Left cardiac atrium (tissue), 4 donors: ENCODE measurements at regions not wholly inside any gene's neighbourhood (a gene's known extent, or its start where the extent isn't known, plus 50 kb on each side); places are given as distances from the start of the nearest gene placed in this dataset.

ENCODE experiments used
- ATAC-seq, 2 donors: fragments of 200-7000 bp; cut with Tn5 transposase; one replicate each; pipeline ENCODE4 v1.9.1; 2020; ENCODE audit warnings: mild to moderate bottlenecking in 2 of 2, moderate library complexity in 2 of 2
- DNase-seq: peaks from one replicate; pipeline ENCODE4 v3.0.0-alpha.2; 2020
- intact Hi-C, 2 donors: fragments of 100-400 bp; cut with DNase I; formaldehyde crosslinking; loops; one replicate each; pipeline versions ENCODE4 v1.14.1 to v1.15.1; 2022 to 2023
- donor health status: DM: no; HTN: yes; CAD: no.
- donor health status: DM: no; HTN: yes; CAD: no; lungs with severe emphysema.
- donor health status: DM: yes; HTN: yes; CAD: no.
- donor health status: Dilated cardiomyopathy.

DNA sequence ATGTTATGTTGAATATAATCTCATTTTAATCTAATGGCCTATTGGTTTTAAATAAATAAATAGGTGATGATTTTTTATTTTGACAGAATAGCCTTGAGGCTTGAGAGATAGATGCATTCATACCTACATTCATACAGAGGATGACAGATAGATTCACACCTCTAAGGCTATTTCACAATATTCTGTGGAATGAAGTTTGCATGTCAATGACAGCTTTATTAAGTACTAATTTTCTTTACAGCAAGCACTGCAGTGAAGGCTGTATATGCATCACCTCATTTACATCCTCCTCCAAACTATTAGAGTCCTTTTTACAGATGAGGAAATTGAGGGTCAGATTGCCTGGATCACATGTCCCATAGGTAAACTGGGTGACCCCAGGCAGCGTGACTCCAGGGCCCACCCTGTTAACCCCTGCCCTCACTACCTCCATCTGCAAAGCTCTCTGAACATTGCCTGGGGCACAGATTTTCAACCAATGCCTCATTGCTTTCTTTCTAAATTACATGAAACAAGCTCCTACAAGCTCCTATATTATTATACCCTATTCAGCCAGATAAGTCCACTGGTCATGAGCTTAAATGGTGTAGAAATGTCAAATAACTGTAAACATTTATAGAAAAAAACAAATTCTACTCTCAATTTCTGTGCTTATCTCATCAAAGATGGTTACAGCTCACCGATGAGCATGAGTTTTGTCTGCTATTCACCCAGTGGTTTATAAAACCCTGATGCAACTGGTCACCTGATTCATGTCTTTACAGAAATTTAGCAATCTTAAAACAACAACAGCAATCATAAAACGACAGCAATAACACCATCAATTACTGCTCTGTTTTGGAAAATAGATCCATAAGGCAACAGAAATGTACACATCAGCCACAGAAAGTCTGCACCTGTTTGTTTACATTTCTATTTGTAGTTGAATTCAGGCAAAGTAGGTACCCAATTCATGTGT, 338.0 kb downstream of the NSG2 start:
- intact Hi-C loops = no loop called here
- DNase-seq = no peak
- ATAC-seq = no peak

DNA sequence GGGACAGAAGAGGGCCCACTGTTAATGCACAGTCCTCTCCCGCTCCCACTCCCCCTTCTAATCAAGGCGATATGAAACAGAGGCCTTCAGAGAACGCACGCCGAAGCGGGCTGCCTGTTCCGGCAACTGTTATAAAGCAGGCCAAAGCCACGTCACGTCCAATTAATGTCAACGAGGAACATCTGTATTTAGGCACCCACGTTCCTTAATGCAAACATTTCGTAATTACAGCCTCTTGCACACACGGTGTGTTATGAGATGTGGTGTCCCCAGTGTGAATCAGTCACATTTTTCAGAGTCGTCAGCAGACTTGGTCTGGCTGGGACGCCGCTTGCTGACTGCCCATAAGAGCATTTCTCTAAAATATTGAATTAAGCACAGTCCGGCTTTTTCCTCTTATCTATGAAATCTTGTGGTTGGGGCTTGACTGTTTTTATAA, 339.0 kb downstream of the NSG2 start:
- ATAC-seq (no peak), DNase-seq (no peak)
- intact Hi-C loops = no loop called here

DNA sequence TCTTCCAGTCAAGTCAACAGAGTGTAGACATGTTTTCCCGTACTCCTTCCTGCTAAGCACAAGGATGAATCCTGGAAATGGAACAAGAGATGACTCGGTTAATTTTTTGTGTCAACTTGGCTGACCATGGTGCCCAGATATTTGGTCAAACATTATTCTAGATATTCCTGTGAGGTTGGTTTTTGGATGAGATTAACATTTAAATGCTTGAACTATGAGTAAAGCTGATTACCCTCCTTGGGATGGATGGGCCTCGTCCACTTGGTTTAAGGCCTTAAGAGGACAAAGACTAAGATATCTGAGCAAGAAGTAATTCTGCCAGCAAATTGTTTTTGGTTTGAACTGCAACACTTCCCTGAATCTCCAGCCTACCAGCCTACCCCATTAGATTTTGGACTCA, 338.1 kb upstream of the MSX2 start:
- DNase-seq = no peak
- no peak for ATAC-seq
- intact Hi-C loops = no loop called here

DNA sequence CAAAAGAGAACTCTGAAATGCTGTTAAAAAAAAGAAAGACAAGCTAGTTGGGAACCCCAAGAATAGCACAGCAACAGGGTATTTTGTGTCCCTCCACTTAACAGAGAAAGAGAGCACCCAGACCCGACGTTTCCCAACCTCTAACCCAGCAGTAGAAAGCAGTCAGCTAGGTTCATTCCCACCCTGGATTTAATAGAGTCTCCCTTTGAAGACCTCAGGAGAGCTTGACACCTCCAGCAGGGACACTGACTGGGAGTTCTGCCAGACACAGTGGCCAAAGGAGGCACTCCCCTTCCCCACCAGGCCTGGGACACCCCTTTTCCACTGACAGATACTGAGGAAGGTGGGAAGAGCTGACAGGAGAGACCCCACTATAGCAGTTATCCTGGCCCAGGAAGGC, 337.5 kb upstream of the MSX2 start:
- DNase-seq (no peak), ATAC-seq (no peak)
- intact Hi-C loops = no loop called here

DNA sequence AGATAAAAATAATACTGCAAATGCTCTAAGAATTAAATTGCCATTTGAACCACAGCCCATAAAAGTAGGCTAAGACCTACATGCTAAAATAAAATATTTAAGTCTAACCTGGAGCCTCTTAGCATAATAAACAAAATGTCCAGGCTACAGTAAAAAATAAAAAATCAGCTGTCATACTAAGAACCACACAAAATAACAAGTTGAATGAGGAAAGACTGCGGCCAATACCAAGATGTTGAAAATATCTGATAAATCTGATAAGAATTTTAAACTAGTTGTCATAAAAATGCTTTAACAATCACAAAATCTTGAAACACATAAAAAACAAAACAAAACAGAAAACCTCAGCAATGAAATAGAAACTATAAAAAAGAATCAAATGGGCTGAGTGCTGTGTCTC, 336.9 kb upstream of the MSX2 start:
- ATAC-seq (no peak), DNase-seq (no peak)
- intact Hi-C loops = no loop called here

DNA sequence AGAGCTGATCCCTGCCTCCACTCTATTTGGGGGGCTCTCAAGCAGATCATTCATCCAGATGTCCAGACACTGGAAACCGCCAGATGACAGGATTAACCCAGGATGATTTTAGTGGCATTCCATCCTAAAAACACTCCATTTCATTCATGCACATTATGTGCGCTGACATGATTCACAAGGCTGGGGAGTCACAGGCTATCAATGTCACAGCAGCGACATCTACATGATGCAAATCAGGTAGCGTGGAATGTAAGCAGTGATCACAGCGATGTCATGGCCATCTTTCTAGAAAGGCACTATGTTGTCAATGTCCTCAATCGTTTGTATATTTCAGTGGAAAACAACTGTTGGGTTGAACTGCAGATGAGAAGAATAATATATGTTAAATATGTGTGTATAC, 331.5 kb upstream of the MSX2 start:
- intact Hi-C loops = no loop called here

DNA sequence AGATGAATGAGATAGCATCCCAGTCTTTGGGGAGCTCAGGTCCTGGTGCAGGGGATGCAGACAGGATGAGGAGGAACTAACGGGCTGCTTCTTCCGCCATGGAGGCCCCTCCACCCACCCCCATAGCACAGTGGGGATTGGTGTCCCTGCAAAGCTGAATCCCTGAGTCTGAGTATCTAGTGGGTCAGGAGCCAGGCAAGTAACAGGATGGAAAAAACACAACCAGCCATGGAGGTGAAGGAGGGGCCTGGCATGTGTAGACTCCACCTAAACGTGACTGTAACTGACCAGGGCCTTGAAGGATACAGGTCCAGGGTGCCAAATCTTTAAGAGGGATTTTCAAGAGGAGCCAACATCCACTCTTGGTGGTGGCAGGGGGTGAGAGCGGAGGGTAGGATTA, 327.8 kb upstream of the MSX2 start:
- intact Hi-C loops = no loop called here
- no peak for DNase-seq
- ATAC-seq = no peak

More for the DNA sequence above, 331.5 kb upstream of the MSX2 start:
- ATAC-seq (no peak), DNase-seq (no peak)

DNA sequence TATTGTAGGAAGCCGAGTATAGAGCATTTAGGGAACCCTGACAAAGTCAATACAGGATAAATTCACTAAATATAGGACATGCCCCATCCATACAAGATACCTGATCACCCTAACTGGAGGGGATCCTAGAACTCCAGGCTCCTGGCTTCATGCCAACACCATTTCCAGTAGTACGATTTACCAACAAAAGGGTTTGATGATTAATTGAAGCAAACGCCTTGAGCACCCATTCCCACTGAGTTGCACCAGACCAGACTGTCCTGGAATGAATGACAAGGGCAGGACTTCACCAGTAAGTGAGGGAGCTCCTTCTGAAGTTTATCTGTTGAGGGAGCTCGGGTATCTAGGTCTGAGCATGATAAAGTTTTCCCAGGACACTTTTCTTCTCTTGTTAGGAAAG, 327.2 kb upstream of the MSX2 start:
- DNase-seq = no peak
- no peak for ATAC-seq
- intact Hi-C loops = no loop called here

DNA sequence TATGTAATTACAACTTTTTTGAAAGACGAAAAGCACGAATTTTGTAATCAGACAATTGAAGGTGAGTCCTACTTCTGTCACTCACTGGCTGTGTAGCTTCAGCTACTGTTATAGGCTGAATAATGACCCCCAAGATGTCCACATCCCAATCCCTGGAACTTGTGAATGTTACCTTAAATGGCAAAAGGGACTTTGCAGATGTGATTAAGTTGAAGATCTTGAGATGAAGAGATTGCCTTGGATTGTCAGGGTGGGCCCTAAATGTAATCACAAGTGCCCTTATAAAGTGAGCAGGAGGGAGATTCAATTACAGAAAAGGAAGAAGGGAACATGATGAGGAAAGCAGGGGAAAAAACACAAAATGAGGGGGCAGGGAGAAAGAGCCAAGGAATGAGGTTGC, 326.2 kb upstream of the MSX2 start:
- DNase-seq (no peak), ATAC-seq (no peak)
- intact Hi-C loops = no loop called here

DNA sequence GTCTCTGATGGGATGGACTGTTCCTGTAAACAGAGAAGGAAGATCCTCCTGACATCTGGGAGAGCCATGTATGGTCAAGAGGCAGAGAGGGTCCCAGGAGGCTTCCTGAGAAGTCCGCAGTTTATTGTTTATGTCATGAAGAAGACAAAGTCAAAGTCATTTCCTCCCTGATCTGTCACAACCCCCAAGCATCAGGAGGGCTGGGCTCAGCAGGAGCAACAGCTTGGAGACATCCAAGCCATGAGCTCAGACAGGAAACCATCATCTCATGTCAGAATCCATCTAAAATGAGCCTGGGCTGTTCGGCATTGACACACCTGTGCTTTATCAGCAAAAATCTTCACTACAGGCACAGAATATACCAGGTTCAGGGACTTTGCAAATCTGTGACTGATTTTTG, 325.0 kb upstream of the MSX2 start:
- no peak for ATAC-seq
- DNase-seq = no peak
- intact Hi-C loops = no loop called here

DNA sequence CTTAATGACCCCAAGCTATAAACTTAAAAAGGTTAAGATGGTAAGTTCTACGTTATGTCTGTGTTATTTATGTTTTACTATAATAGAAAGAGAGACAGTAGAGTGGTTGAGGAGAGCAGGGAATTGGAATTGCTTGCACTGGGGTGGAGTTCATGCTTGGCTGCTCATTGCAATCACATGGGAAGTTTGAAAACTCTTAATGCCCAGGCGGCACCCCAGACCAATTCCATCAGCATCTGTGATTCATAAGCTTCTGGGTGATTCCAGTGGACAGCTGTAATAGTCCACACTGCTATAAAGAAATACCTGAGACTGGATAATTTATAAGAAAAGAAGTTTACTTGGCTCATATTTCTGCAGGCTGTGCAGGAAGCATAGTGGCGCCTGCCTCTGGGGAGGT, 323.9 kb upstream of the MSX2 start:
- intact Hi-C loops = no loop called here
- ATAC-seq = no peak

DNA sequence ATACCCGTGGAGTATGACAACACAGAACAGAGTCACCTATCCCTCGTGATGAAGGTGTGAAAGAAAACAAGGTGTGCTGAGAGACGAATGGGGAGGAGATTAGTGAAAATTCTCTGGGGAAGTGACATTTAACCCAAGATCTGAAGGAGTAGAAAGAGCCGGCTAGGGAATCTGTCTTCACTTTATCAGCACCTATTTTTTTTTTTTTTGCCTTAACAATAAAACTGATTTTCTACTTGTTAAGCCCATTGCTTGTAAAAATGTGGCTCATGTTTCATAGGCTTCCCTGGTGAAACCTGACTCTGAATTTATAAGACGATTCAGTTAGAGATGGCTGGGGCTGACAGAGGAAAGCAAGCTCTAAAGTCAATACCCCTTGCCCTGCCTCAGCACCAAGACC, 322.6 kb upstream of the MSX2 start:
- DNase-seq (no peak), ATAC-seq (no peak)
- intact Hi-C loops = no loop called here

More for the DNA sequence above, 323.9 kb upstream of the MSX2 start:
- no peak for DNase-seq

DNA sequence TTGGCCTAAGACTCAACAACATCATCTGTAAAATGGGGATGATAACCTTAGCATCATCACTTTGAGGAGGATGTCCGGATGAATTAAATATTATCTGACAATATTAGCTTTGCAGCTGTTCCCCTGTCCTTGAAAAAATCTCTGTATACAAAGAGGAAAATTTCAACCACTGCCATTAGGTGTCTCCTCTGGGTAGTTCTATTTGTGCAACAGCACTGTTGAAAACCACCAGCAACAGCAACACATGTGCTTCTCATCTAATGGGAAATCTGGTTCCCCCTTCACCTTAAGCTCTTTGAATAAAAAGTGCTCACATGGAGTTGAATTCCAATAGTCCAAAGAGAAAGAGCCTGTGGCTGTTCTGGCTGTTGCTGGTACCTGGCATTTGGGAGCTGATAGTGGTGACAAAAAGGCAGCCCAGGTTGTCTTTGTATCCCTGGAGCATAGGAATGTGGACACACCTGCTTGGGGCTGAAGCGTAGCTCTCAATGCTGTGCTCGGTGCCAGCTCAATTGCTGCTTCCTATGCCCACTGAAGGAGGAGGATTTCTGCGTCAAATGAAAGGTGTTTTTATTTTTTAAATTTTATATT, 322.1 kb upstream of the MSX2 start:
- intact Hi-C loops = no loop called here
- DNase-seq = no peak
- no peak for ATAC-seq

DNA sequence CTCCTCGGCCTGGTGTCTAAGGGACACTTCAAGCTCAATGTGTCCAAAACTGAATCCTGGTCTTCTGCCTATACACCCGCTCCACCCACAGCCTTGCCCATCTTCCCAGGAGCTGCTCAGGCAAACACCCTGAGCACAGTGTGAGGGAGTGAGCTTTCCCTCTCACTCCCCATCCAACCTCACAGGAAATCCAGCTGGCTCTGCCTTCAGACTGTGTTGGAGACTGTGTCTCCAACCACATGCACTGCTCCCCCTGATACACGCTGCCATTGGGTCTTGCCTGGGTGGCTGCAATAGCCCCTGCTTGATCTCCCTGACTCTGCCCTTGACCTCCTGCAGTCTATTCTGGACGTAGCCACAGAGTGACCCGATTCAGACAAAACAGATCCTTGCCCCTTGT, 319.5 kb upstream of the MSX2 start:
- intact Hi-C loops = no loop called here
- no peak for ATAC-seq
- no peak for DNase-seq

DNA sequence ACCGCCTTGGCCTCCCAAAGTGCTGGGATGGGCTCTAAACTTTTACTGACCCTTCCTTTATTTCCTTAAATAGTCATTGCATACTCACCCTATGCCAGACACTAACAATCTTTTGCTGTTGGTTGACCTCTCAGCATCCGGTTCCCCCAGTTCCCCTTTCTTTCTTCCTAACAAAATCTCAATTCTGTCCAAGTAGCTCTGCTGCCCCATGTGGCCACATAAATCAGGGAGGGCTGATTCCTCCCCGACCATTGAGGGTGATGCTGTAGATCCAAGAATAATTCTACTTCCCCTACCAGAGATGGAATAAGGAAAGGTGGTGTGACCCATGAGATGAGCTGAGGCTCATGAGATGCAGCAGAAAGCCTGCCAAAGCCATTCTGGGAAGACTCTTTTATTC, 315.3 kb upstream of the MSX2 start:
- intact Hi-C loops = no loop called here
- ATAC-seq (no peak), DNase-seq (no peak)

DNA sequence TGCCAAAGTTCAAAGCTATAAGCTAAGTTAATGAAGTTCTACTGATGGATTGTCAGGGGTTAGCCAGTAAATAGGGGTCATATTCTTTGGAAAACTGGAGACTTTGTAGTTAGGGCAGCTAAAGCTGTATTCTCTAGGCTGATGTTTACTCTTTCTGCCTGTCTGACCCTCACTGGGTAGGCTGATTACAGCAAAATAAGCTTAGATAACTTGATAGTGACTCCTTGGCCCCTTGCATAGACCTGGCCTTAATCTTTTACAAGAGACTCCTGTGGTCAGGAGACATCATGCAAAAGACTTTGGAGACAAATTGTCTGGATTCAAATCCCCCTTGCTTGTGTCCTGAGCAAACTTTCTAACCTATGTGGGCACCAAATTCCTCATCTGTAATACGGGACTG, 314.4 kb upstream of the MSX2 start:
- ATAC-seq (no peak), DNase-seq (no peak)
- intact Hi-C loops = no loop called here

DNA sequence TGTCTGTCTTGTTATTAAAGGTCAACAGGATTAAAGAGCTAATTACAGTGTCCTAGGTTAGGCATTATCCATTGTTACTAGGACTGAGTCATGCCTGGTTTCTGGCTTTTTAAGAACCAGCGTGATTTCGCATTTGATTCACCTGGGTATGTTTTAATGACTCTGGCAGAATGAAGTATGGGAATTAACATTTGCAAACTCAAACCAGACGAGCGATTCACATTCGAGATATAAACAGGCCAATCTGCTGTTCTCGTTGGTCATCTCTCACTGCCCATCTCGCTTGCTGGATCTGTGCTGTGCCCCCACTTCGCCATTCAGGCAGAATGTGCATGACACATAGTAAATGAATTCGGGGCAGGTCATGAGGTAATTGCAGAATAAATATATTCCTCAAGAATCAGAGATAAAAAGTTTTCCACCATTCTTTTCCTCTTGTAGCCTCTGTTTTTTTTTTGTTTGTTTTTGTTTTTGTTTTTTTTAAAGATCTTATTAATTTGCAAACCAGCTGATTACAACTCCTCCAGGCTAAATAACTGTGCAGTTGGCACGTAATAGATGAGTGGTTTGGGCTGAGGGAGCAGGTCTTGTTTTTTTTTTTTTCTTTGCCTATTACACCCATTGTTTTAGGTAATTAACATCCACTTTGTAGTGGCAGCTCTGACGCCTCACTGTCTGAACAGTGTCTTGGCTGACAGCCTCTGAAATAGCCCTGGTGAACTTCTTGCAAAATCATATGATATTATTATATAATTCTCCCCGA, 313.5 kb upstream of the MSX2 start:
- intact Hi-C loops = no loop called here
- ATAC-seq = no peak
- DNase-seq = no peak

DNA sequence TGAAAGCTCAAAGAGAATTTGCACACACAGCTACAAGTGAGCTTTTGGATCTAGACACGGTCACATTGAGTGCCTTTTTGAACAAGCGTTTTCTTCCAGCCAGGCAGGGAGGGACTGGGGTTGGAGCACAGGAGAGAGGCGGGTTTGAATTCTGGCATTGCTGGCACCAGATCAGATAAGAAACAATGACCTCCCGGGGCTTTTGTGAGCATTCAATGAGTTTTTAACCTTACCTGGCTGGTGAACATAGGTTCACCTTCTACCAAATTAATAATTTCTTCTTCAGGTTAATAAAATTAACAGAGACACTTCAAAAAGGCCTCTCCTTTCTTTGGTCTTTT, 312.9 kb upstream of the MSX2 start:
- intact Hi-C loops = no loop called here
- DNase-seq = no peak
- no peak for ATAC-seq

DNA sequence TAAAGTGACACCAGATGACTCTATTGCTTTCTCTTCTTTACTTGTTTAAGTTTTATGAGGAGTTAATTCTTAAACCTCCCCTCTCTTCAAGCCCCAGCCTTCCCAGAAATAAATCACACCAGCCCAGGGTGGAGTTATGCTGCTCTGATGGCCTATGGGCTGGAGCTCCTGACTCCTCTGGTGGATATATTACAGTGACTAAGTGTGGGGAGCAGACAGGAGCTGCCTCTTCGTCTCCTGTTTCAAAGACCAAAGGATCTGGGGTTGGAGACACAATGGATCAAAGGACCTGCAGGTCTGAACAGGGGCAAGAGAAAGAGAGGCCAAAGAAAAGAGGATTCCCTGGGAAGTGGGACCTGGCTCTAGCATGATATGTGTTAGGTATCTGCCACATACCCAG, 312.0 kb upstream of the MSX2 start:
- ATAC-seq = no peak
- intact Hi-C loops = no loop called here
- DNase-seq = no peak

DNA sequence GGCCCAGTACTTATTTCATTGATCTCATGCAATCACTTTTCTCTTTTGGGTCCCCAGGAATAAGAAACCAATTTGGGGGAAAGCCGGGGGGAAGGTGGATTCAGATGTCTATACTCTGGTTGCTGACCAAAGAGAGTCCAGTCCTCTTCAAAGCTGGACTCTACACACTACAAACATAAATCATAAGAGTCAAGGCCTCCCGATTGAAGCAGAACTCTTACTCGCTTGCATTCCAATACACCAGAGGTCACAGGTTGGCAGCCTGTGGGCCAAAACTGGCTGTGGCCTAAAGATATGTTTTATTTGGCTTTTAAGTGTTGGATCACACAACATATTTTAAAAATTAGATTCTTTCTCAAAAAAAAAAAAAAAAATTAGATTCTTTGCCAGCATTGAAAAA, 311.4 kb upstream of the MSX2 start:
- intact Hi-C loops = no loop called here
- peak in 1 of 2 donors; percentile 37 for ATAC-seq
- DNase-seq = no peak
